DND-41 (cell line): ENCODE measurements at regions not wholly inside any gene's neighbourhood (a gene's known extent, or its start where the extent isn't known, plus 50 kb on each side); places are given as distances from the start of the nearest gene placed in this dataset.

Experiments
- ATAC-seq: fragments of 200-7000 bp; cut with Tn5 transposase; 3 replicates; pipeline ENCODE4 v1.9.1; 2021; ENCODE audit warnings: low read depth; ENCODE audit not compliant: insufficient read depth
- DNase-seq: peaks from one replicate; pipeline ENCODE4 v3.0.0-alpha.2; 2020
- H2AFZ ChIP-seq: 2 replicates; pipeline ENCODE4 v1.6.0; 2012; ENCODE audit warnings: low read depth, low read length
- H3K27ac ChIP-seq: 2 replicates; pipeline ENCODE4 v1.5.1; 2012; ENCODE audit warnings: low read length, inconsistent platforms
- H3K27me3 ChIP-seq: fragments of 200-600 bp; sonication (generic); 2 replicates; pipeline ENCODE4 v1.6.0; 2012; ENCODE audit warnings: low read length, mild to moderate bottlenecking, inconsistent platforms; ENCODE audit not compliant: insufficient read depth, poor library complexity
- H3K36me3 ChIP-seq: 2 replicates; pipeline ENCODE4 v1.5.1; 2012; ENCODE audit warnings: low read length, inconsistent platforms; ENCODE audit not compliant: insufficient read depth
- H3K4me1 ChIP-seq: 2 replicates; pipeline ENCODE4 v1.5.1; 2012; ENCODE audit warnings: mild to moderate bottlenecking, low read length; ENCODE audit not compliant: insufficient read depth
- H3K4me2 ChIP-seq: 2 replicates; pipeline ENCODE4 v1.6.0; 2012; ENCODE audit warnings: mild to moderate bottlenecking, moderate library complexity, low read length, inconsistent platforms; ENCODE audit not compliant: insufficient read depth
- H3K4me3 ChIP-seq, 2 experiments: fragments of 200-600 bp in 1 of 2; shearing (Covaris generic) in 1 of 2; 2 replicates each; pipeline ENCODE4 v1.5.1; 2012 to 2016; ENCODE audit warnings: inconsistent platforms in 2 of 2, low read length in 2 of 2, mild to moderate bottlenecking in 2 of 2, low read depth in 1 of 2, moderate library complexity in 1 of 2
- H3K79me2 ChIP-seq: 2 replicates; pipeline ENCODE4 v1.6.0; 2012; ENCODE audit warnings: low read length, inconsistent platforms; ENCODE audit not compliant: insufficient read depth
- H3K9ac ChIP-seq: 2 replicates; pipeline ENCODE4 v1.6.0; 2012; ENCODE audit warnings: low read depth, mild to moderate bottlenecking, inconsistent platforms, low read length, moderate library complexity
- H3K9me3 ChIP-seq: 2 replicates; pipeline ENCODE4 v1.5.1; 2012; ENCODE audit warnings: low read length, moderate library complexity, mild to moderate bottlenecking, inconsistent platforms; ENCODE audit not compliant: insufficient read depth, severe bottlenecking
- H4K20me1 ChIP-seq: 2 replicates; pipeline ENCODE4 v1.6.0; 2012; ENCODE audit warnings: low read length; ENCODE audit not compliant: insufficient read depth
- CTCF ChIP-seq: IDR thresholded peaks from 2 replicates; pipeline ENCODE4 v1.5.1; 2012; ENCODE audit warnings: borderline replicate concordance, low read length, moderate library complexity, mild to moderate bottlenecking; ENCODE audit not compliant: poor library complexity, severe bottlenecking; ENCODE audit errors: extremely low read depth
- EZH2 ChIP-seq: IDR thresholded peaks from 3 replicates; pipeline ENCODE4 v1.6.1; 2012; ENCODE audit warnings: borderline replicate concordance, low read depth, mild to moderate bottlenecking, moderate library complexity, low read length, inconsistent platforms; ENCODE audit not compliant: severe bottlenecking

- H3K79me2 ChIP-seq: no peaks in the 10 kb centered on the region
- H3K27me3 ChIP-seq: no peaks in the 10 kb centered on the region
- no peak for DNase-seq
- no peak overlapping the region for H3K9ac ChIP-seq
- no peak overlapping the region for H2AFZ ChIP-seq
- no peak overlapping the region for H3K4me2 ChIP-seq
- no peaks in the 10 kb centered on the region for H3K4me1 ChIP-seq
- no peak overlapping the region for H3K4me3 ChIP-seq
- no peaks in the 10 kb centered on the region for H3K36me3 ChIP-seq
- no peak overlapping the region for H3K27ac ChIP-seq
- TF ChIP-seq CTCF: no peak
- TF ChIP-seq EZH2: no peak
- H3K9me3 ChIP-seq: no peaks in the 10 kb centered on the region
- H4K20me1 ChIP-seq: no peaks in the 10 kb centered on the region
- ATAC-seq: no peak
Measured at GRCh38 chr11:91314521-91314920, 910.1 kb upstream of the FAT3 start.

- no peak overlapping the region for H3K27ac ChIP-seq
- H3K36me3 ChIP-seq: no peaks in the 10 kb centered on the region
- no peaks in the 10 kb centered on the region for H3K9me3 ChIP-seq
- H3K4me1 ChIP-seq: no peaks in the 10 kb centered on the region
- no peak for DNase-seq
- no peaks in the 10 kb centered on the region for H3K79me2 ChIP-seq
- no peak overlapping the region for H3K4me3 ChIP-seq
- no peaks in the 10 kb centered on the region for H3K27me3 ChIP-seq
- TF ChIP-seq EZH2: no peak
- TF ChIP-seq CTCF: no peak
- H3K4me2 ChIP-seq: no peak overlapping the region
- no peaks in the 10 kb centered on the region for H4K20me1 ChIP-seq
- H2AFZ ChIP-seq: no peak overlapping the region; the same call in 1 of the 2 replicates
- H3K9ac ChIP-seq: no peak overlapping the region
- ATAC-seq: no peak
Measured at GRCh38 chr11:91312541-91312940, 912.1 kb upstream of the FAT3 start.

GRCh38 chr11:91310085-91310484, 914.5 kb upstream of the FAT3 start:
- Histone ChIP-seq H3K4me1 (no peaks in the 10 kb centered on the region), H3K9me3 (no peaks in the 10 kb centered on the region), H2AFZ (no peak overlapping the region), H3K27me3 (no peaks in the 10 kb centered on the region), H3K79me2 (no peaks in the 10 kb centered on the region), H3K4me2 (no peak overlapping the region), H4K20me1 (no peaks in the 10 kb centered on the region), H3K4me3 (no peak overlapping the region), H3K27ac (no peak overlapping the region), H3K36me3 (no peaks in the 10 kb centered on the region), H3K9ac (no peak overlapping the region)
- DNase-seq: no peak
- TF ChIP-seq CTCF (no peak), EZH2 (no peak)
- no peak for ATAC-seq

GRCh38 chr11:91308069-91308468, 916.5 kb upstream of the FAT3 start:
- Histone ChIP-seq H3K27me3 (no peaks in the 10 kb centered on the region), H3K36me3 (no peaks in the 10 kb centered on the region), H3K4me3 (no peak overlapping the region), H3K9me3 (no peaks in the 10 kb centered on the region), H2AFZ (no peak overlapping the region), H3K79me2 (no peaks in the 10 kb centered on the region), H3K27ac (no peak overlapping the region), H4K20me1 (no peaks in the 10 kb centered on the region), H3K9ac (no peak overlapping the region), H3K4me1 (no peaks in the 10 kb centered on the region), H3K4me2 (no peak overlapping the region)
- DNase-seq (no peak), ATAC-seq (no peak)
- TF ChIP-seq EZH2 (no peak), CTCF (no peak)
